ENCODE measurements at regions not wholly inside any gene's neighbourhood (a gene's known extent, or its start where the extent isn't known, plus 50 kb on each side); places are given as distances from the start of the nearest gene placed in this dataset.

GRCh38 chr3:29140666-29141065 is 140.2 kb upstream of the RBMS3 start:
- ChIA-PET POLR2A (no interaction called here), CTCF (no interaction called here), RAD21 (ENCODE audit: low non-redundant PET in 1 of 2, low total read pairs in 2 of 2, uncharacterized antibody in 2 of 2, unreplicated experiment in 2 of 2) (no interaction called here)
- Histone ChIP-seq H3K27me3 (ENCODE audit: insufficient read depth, low read length) (no peaks in the 10 kb centered on the region), H3K9me2 (ENCODE audit: insufficient read depth) (no peaks in the 10 kb centered on the region), H3K27ac (ENCODE audit: low read depth, low read length) (no peak overlapping the region), H3K9me3 (ENCODE audit: control insufficient read depth in 1 of 2, insufficient read depth in 1 of 2, low read depth in 1 of 2, low read length in 2 of 2) (no peaks in the 10 kb centered on the region), H3K4me2 (ENCODE audit: low read length) (no peak overlapping the region), H3K9ac (ENCODE audit: low read length) (no peak overlapping the region), H3K36me3 (ENCODE audit: control insufficient read depth in 1 of 2, insufficient read depth in 2 of 2, low read length in 2 of 2) (no peaks in the 10 kb centered on the region), H4K20me1 (ENCODE audit: insufficient read depth) (no peaks in the 10 kb centered on the region), H2AFZ (ENCODE audit: low read depth, low read length, poor library complexity, severe bottlenecking) (no peak overlapping the region), H3K4me3 (replicated peaks in 1 of 2; ENCODE audit: low read depth in 1 of 2, low read length in 2 of 2) (no peak overlapping the region), H3K79me2 (ENCODE audit: insufficient read depth, low read length) (no peaks in the 10 kb centered on the region), H3K4me1 (ENCODE audit: control insufficient read depth in 1 of 2, insufficient read depth in 2 of 2, low read length in 2 of 2) (no peaks in the 10 kb centered on the region)
- BruUV-seq (replicated peaks) = no TSS peak
- no peak for DNase-seq (ENCODE audit: low read depth, low spot score)
- intact Hi-C loops (cut with micrococcal nuclease) = no loop called here
- TF ChIP-seq CBX3 (IDR thresholded peaks at IDR 0.05; ENCODE audit: low read depth) (no peak), SIN3A (IDR thresholded peaks at IDR 0.05; ENCODE audit: low read depth) (no peak), MAX (IDR thresholded peaks at IDR 0.05) (no peak), EZH2 (IDR thresholded peaks at IDR 0.05) (no peak), POLR2AphosphoS5 (IDR thresholded peaks at IDR 0.05; ENCODE audit: low read depth, low read length) (no peak), ATF3 (IDR thresholded peaks at IDR 0.05) (no peak), JUND (IDR thresholded peaks at IDR 0.05) (no peak), CTCF (IDR thresholded peaks at IDR 0.05 in 2 of 3, conservative IDR thresholded peaks at IDR 0.05 in 1 of 3; ENCODE audit: borderline replicate concordance in 1 of 3, insufficient read depth in 1 of 3, low read depth in 2 of 3, low read length in 2 of 3) (no peak), CEBPB (IDR thresholded peaks at IDR 0.05; ENCODE audit: low read depth) (no peak), FOSL1 (IDR thresholded peaks at IDR 0.05; ENCODE audit: low read depth) (no peak), SP1 (IDR thresholded peaks at IDR 0.05; ENCODE audit: low read depth) (no peak), SRF (IDR thresholded peaks at IDR 0.05; ENCODE audit: low read depth) (no peak), ZBTB33 (IDR thresholded peaks at IDR 0.05; ENCODE audit: extremely low read depth, insufficient replicate concordance, low read length) (no peak), YY1 (IDR thresholded peaks at IDR 0.05; ENCODE audit: extremely low read depth, insufficient replicate concordance, low read depth, low read length) (no peak), EGR1 (IDR thresholded peaks at IDR 0.05; ENCODE audit: low read depth) (no peak), EZH2phosphoT487 (IDR thresholded peaks at IDR 0.05; ENCODE audit: borderline replicate concordance) (no peak)
- no peak for ATAC-seq

Data from HCT116 (cell line).